ENCODE measurements at regions not wholly inside any gene's neighbourhood (a gene's known extent, or its start where the extent isn't known, plus 50 kb on each side); places are given as distances from the start of the nearest gene placed in this dataset.

DNA sequence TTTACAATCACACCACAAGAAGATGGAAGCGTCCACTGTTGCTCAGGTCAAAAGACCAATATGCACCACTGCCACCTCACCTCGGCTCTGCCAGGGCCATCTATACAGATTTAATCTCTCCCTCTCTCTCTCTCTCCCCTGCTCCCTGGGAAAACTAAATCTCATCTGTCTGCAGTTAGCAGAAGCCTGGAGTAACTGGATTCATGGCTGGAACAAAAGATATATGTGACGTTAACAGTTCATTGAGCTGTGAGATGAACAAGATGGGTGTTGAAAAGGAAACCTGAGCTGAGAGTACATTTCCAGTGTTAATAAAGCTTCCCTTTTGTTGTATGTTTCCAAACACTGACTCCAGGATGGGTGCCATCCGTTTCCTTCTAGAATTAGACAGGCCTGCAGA, 369.7 kb downstream of the CDK5RAP2 start:
- DNase-seq, result no peak

DNA sequence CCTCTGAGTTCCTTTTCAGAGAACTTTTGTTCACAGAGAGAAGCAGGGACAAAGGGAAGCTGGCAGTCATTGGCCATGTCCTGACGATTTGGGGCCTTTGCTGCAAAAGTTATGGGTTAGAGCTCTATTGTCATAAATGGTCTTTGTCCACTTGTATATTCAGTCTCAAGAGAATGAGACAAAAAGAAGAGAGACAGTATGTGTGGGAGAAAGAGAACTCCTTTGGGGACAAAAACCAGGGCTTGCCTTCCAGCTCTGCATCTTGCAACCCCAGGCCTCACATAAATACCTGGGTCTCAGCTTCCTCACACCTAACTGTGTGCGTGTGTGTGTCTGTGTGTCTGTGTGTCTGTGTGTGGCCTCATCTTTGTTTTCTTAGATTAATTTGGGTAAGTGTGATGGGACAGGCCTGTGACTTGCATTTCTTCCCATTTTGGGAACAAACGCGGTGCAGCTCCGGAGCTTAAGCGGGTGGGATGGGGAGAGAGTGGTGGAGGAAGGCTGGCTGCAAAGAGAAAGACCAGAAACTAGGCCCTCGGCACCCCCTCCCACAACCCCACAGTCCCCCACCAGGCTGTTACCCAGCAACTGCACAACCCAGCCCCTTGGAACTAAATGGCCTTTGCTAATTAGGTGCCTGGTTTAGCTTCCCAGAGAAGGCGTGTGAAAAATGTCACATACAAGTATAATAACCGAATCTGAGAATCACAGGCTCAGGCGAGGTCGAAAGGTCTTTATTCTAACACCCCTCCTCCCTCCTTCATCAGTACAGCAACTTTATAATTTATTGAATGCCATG, 376.9 kb downstream of the CDK5RAP2 start:
- no peak for DNase-seq

DNA sequence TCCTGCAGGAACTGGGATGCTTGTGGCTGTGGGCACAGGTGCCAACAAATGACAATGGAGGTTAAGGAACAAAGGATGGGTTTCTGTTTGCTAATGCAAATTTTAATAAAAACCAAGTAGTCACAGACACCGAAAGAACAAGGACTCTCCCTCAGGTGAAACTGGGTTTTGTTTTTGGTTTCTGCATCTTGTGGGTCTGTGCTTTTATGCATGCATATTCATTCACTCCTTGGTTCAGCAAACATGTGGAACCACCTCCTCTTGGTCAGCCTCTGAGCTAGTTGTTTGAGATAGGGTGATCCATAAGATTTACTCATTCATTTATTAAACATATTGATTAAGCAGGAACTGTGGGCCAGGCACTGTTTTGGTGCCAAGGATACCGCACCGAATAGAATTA, 381.9 kb downstream of the CDK5RAP2 start:
- DNase-seq, result no peak

DNA sequence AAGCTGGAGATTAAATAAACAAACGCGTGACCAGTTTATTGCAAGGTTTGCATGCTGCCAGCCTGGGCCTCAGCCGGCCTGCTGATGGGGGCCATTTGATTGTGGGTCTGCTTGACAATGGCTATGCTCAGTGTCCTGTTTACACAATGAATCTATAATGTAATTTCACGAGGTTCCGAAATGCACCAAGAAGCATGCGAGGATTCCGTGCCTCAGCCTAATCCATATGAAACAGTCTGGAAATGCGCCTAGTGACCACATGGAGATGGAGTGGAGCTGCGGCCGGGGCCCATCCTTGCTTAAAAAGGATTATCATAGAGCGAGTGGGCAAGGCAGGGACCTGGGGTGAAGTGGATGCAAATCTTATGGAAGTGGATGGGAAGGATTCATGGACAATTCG, 382.4 kb downstream of the CDK5RAP2 start:
- DNase-seq, result no peak

DNA sequence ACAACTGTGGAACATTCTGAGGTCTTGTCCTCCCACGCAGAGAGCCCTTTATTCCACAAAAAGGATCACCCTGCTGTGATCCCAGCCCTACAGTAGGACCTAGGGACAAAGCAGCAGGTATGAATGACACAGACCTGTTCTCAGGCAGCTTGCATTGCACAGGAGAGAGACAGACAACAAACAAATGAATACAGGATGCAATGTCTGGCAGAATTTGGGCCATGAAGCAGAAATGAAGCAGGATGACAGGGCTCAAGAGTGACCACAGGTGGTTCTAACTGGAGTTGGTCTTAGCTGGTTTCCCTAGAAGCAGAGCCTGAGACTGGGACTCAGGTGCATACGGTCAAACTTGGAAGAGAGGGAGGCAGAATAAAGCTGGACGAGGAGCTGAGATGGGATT, 388.8 kb downstream of the CDK5RAP2 start:
- no peak for DNase-seq

DNA sequence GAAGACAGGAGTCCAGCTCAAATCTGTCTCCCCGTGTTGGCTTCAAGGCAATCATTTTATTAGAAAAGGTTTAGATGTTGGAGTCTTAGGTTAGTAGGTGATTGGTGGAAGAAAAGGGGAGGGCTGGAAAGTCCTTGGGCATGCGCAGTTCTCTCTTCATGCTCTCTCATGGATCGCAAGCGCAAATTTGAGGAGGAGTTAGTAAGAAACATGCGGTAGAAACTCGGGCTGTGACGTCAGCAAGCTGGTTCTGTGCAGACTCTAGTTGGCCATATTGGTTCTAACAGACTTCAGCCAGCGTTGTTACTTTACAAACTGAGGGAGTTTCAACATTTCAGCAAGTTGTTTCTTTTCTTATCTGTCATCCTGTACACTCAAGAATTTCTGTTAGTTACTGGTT, 392.2 kb downstream of the CDK5RAP2 start:
- no peak for DNase-seq

- DNase-seq, result no peak
These were observed 393.7 kb downstream of the CDK5RAP2 start for GRCh38 chr9:120186276-120186675.

DNA sequence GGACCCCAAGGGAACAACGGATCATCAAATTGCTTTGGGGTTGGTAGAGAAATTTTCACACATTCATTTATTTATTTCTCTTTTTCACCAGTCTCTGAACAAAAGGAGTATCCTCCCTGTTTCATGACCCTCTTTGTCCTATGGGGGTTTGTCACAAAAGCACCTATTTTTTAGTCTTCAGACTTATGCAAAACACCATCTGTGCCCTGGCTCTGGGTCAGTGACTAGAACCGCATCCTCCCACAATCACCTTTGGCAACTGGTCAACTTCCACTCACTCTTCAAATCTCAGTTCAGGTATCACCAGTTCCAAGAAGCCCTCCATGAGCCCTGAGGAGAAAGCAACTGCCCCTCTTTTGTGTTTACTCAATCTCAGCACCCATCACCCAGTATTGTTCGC, 395.7 kb downstream of the CDK5RAP2 start:
- DNase-seq, result no peak

DNA sequence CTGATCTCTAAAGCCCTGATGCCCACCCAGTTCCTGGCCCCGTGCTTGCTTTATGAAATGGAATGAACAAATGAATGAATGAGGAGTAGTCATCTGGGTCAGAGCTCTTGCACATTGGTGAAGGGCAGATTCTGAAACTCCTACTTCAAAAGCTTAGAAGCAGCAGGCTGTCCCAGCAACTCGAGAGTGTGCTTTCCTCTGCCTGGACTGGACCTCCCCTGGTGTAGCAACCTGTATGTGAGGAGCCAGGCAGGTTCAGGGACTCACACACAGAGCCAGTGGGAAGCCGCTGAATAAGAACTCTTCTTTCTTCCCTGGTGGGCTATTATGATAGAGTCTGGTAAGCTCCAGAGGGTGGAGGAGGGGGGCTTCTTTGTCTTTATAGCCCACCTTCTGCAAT, 396.4 kb downstream of the CDK5RAP2 start:
- no peak for DNase-seq

- DNase-seq, result no peak
These were observed 398.0 kb downstream of the CDK5RAP2 start for GRCh38 chr9:120182011-120182410.

- no peak for DNase-seq
These were observed 402.8 kb downstream of the CDK5RAP2 start for GRCh38 chr9:120177121-120177520.

- no peak for DNase-seq
These were observed 404.9 kb downstream of the CDK5RAP2 start for GRCh38 chr9:120175031-120175430.

DNA sequence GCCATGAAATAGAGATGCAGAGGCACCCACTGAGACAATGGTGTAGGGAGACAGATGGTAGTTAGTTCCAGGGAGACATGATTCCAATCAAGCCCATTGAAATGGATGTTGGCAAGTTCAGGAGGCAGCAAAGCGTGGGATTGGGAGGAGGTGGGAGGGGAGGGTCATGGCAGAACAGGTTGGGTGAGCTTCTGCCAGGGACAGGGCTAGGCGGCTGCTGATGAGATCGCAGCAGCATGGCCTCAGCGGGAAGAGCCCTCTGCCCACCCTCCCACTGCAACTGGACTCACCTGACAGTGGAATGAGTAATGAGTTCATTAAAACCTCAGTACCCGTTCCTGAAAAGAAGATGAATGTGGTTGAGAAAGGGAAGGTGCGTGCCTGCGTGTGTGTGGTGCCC, 418.2 kb downstream of the CDK5RAP2 start:
- DNase-seq, result no peak

DNA sequence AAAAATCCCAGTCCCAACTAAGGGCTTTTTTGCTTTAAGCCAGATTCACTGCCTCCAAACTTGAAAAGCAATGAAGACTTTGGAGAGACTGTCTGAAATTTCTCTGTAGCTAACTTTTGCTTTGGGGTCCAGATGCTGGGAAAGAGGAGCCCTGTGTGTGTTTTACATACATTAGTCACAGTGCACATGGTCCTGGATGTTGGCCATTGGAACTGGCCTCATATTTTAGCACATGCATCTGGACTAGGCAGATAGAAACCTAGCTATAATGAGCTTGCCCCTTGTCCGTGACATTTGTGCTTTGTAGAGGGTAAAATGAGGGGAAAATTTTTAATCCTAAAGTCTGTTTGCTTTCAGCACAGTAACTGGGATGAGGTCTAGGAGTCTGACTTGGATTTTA, 421.7 kb downstream of the CDK5RAP2 start:
- DNase-seq, result no peak

- no peak for DNase-seq
These were observed 423.6 kb downstream of the CDK5RAP2 start for GRCh38 chr9:120156376-120156775.

- DNase-seq, result no peak
These were observed 426.7 kb downstream of the CDK5RAP2 start for GRCh38 chr9:120153258-120153657.

DNA sequence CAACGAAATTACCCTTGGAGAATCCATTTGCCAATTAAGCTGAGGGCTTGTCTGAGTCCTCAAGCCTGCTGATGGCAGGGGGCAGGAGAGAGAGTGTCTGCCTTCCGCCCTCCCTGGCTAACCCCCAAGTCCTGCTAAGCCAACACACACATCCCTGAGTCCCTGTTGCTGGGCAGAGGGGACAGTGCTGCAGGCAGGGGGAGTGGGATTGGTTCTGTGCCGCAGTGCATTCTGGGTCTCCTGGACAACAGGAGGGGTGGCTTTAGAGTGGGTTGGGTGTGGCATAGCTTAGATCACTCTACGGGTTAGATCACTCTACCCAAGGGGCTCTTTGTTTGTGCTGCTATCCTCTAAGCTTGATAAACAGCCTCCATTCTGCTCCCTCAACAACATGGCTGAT, 427.7 kb downstream of the CDK5RAP2 start:
- no peak for DNase-seq

DNA sequence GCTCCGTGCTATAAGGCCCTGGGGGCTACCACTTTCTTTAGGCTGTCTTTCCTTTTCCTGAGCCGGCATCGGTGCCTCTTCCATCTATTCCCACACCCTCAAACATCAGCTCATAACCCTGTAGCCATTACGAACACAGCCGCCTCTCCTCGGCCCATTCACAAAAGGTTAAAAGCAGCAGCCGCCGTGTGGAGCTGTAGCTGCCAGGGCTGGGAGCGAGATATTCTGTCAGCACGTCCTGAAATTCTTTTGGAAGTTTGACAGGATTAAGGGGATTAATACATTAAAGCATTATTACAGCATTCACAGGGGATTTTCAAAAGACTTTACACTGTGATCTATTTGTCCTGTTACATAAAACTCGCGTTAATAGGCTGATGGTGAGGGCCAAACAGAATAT, 428.2 kb downstream of the CDK5RAP2 start:
- no peak for DNase-seq

- DNase-seq, result no peak
These were observed 428.8 kb downstream of the CDK5RAP2 start for GRCh38 chr9:120151149-120151548.

- DNase-seq, result no peak
These were observed 441.0 kb downstream of the CDK5RAP2 start for GRCh38 chr9:120138955-120139354.

DNA sequence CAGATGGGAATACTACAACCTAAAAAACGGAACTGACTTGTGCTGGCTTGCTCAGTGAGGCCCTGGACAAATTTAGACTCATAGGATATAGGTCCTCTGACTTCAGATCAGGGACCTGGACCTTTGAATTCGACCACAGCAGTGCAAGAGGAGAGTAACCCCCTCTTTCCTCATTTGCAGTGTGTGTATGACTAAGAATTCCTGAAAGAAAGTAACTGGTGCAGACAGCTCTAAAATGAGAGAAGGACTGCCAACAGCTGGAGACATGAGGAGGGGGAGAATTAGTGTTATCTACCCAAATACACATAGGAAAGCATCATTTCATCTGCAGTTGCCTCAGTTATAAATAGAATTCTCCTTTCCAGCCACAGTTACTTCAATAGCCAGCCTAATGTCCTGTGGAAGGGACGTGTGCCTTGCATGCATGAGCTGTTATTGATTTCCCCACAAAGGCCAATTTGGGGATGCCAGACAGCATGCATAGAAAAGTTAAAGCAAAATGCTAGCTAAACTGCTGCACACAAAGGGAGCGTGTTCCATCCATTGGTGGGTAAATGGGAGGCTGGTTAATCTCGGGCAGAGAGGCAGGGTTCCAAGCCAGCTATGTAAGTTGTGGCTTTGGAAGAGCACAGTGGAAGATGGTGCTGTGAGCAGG, 442.7 kb downstream of the CDK5RAP2 start:
- DNase-seq, result no peak

- DNase-seq, result no peak
These were observed 443.3 kb downstream of the CDK5RAP2 start for GRCh38 chr9:120136696-120137095.

GRCh38 chr9:120117081-120117480, 462.9 kb downstream of the CDK5RAP2 start:
- DNase-seq, result no peak

DNA sequence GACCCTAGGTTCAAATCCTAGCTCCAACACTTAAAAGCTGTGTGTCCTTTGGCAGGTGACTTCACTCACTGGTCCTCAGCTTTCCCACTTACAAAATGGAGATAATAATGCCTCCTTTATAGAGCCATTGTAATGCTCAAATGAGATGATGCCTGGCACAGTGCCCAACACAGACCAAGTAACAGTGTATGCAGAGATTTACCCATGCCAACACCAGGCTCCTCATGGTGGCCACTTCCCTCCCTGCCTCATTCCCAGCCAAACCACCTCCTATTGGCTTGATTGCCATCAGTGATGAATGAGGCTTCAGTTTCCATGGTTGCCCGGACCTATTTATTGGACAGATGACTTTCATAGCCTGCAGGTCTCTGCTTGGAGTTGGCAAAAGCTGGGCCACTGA, 469.4 kb downstream of the CDK5RAP2 start:
- DNase-seq, result no peak

- peak in 1 of 2 experiments; percentile 60 for DNase-seq
These were observed 470.7 kb downstream of the CDK5RAP2 start for GRCh38 chr9:120109242-120109641.
